BJ (cell line): ENCODE measurements at regions not wholly inside any gene's neighbourhood (a gene's known extent, or its start where the extent isn't known, plus 50 kb on each side); places are given as distances from the start of the nearest gene placed in this dataset. TPM values are rescaled to one million over a fixed set of nuclear protein-coding genes. Genes with fewer than 3 reads are reported as not detected.

Experiments
- CTCF ChIA-PET: fragments of 350-600 bp; formaldehyde crosslinking; extraction: SDS; loops from one replicate; lab custom pipeline; 2021; ENCODE audit warnings: antibody characterized with exemption, inconsistent platforms; lab: Yijun Ruan, JAX
- POLR2A ChIA-PET: fragments of 300-600 bp; sonication (Branson Sonifier 250); formaldehyde crosslinking; extraction: SDS; loops from one replicate; lab custom pipeline; 2021; ENCODE audit warnings: antibody characterized with exemption; lab: Charles Lee
- DNase-seq: peaks from one replicate; pipeline ENCODE4 v3.0.0-alpha.2; 2011; ENCODE audit warnings: low read depth
- H3K27me3 ChIP-seq: 2 replicates; pipeline ENCODE4 v1.6.0; 2011; ENCODE audit warnings: low read length; ENCODE audit not compliant: control insufficient read depth, insufficient read depth
- H3K36me3 ChIP-seq: 2 replicates; pipeline ENCODE4 v1.5.1; 2011; ENCODE audit warnings: low read length; ENCODE audit not compliant: control insufficient read depth, insufficient read depth
- H3K4me3 ChIP-seq: 2 replicates; pipeline ENCODE4 v1.5.1; 2011; ENCODE audit warnings: low read depth, mild to moderate bottlenecking, control low read depth, low read length
- small RNA-seq: library from RNA; depleted of rRNA; stranded (forward); fragments of <200 nt; gene quantifications from one replicate; pipeline ENCODE3, GENCODE V24; 2012; ENCODE audit warnings: low replicate concordance, low read depth; ENCODE audit not compliant: insufficient read length
- TF ChIP-seq, protein P1 (sequence below): IDR thresholded peaks from 2 replicates; pipeline ENCODE4 v1.5.1; 2011; ENCODE audit warnings: low read depth, mild to moderate bottlenecking, control low read depth, inconsistent platforms, low read length, moderate library complexity; ENCODE audit not compliant: insufficient read depth

DNA sequence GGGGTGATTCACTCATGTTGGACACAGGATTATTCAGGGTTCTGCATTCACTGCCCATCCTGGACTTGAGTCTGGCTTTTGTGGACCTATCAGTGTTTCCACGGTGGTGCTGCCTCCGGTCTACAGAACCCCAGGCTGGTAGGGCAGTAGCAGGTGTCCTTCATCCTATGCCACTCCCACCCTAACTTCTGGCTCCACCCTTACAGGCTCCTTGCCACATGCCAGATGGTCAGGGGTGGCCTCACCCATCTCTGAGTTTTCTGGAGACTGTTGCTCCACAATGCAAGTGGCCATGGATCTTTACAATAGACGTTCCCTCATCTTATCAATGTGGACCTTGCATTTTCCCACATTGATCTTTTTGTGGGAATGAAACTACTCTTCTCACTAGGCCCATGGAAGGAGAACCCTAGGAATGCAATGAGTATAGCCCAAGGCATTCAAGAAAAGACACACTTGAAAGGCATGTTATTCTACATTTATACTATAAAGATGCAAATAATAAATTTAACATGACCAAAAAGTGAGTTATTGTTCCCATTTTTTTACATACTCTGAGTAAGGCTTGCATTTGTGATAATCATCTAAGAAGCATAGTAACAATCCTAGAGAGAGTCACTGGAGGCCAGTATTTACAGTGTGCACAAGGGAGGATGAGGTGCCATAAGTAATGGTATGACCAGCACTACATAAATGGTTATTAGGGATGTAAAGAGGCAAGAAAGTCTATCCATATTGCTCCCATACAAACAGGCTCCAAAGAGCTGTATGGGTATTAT, 57.4 kb upstream of the ADO start:
- ChIA-PET POLR2A (no interaction called here), CTCF (no interaction called here)
- TF ChIP-seq, protein P1, sequence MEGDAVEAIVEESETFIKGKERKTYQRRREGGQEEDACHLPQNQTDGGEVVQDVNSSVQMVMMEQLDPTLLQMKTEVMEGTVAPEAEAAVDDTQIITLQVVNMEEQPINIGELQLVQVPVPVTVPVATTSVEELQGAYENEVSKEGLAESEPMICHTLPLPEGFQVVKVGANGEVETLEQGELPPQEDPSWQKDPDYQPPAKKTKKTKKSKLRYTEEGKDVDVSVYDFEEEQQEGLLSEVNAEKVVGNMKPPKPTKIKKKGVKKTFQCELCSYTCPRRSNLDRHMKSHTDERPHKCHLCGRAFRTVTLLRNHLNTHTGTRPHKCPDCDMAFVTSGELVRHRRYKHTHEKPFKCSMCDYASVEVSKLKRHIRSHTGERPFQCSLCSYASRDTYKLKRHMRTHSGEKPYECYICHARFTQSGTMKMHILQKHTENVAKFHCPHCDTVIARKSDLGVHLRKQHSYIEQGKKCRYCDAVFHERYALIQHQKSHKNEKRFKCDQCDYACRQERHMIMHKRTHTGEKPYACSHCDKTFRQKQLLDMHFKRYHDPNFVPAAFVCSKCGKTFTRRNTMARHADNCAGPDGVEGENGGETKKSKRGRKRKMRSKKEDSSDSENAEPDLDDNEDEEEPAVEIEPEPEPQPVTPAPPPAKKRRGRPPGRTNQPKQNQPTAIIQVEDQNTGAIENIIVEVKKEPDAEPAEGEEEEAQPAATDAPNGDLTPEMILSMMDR, result no peak
- no peak for DNase-seq
- Histone ChIP-seq H3K4me3 (no peak overlapping the region), H3K36me3 (no peaks in the 10 kb centered on the region), H3K27me3 (no peaks in the 10 kb centered on the region; the same call in 1 of the 2 replicates)

DNA sequence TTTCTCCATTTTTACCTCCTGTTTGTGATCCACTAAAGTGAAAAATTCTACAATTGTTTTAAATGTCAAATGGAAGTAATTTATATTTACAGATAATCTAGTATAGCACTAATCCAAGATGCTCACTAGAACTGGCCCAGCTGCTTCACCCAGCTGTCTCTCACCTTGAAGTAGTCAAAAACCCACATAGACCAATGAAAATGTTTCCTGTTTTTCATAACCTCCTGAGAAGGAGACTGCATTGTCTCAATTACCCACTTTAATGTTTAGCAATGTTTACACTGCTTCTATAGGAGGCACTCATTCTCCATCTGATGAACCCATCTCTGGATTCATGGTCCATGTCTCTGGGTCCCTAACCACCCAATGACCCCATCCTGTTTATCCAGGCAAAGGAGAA, 56.1 kb upstream of the ADO start:
- H3K36me3 ChIP-seq, result no peaks in the 10 kb centered on the region
- CTCF ChIA-PET, result interaction anchor here (1.5 kb wide), 1 partner anchor 12 kb away, joined by 6 read pairs; no protein-coding TSS in a partner anchor
- POLR2A ChIA-PET, result no interaction called here
- TF ChIP-seq, protein P1, result no peak
- no peak overlapping the region for H3K4me3 ChIP-seq
- H3K27me3 ChIP-seq, result no peaks in the 10 kb centered on the region; the same call in 1 of the 2 replicates
- no peak for DNase-seq

DNA sequence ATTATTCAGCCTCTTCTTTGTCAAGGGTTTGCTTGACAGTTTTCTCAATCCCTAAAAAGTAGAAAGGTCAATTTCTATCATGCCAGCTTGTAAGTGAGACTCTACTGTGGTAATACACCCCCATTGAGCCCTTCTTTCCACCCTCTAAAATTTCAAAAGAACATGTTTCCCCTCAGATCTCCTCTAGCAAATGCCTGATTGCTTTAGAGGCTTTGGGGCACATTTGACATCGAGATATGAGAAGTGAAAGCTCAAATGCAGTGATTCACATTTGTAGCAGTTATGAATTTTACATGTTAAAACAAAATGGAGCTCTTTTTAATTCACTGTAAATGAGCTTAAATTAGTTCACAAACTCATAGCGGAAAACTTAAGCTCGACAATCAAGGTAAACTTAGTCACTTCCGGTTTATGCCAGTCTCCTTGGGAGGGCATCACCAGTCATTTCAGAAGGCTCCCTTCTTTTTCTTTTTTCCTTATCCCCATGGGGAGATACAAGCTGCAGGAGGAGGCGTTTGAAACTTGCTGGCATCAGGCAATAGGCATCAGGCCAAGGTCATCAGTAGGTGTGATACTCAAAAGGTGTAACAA, 55.3 kb upstream of the ADO start:
- DNase-seq, result no peak
- TF ChIP-seq, protein P1, result no peak
- Histone ChIP-seq H3K4me3 (no peak overlapping the region), H3K36me3 (no peaks in the 10 kb centered on the region), H3K27me3 (no peaks in the 10 kb centered on the region; the same call in 1 of the 2 replicates)
- ChIA-PET POLR2A (no interaction called here), CTCF (interaction anchor here (1.5 kb wide), 1 partner anchor 11 kb away, joined by 6 read pairs; no protein-coding TSS in a partner anchor)

Small RNA genes lying in the stretch of these regions (small RNA-seq; reads per million reads assigned to genes)
- not detected for gene ALDH7A1P4
